Renal cortical epithelial cell (primary cell): ENCODE measurements at regions not wholly inside any gene's neighbourhood (a gene's known extent, or its start where the extent isn't known, plus 50 kb on each side); places are given as distances from the start of the nearest gene placed in this dataset.

Source experiments
- DNase-seq: peaks from one replicate; pipeline ENCODE4 v3.0.0-alpha.2; 2011; ENCODE audit warnings: low read depth

DNA sequence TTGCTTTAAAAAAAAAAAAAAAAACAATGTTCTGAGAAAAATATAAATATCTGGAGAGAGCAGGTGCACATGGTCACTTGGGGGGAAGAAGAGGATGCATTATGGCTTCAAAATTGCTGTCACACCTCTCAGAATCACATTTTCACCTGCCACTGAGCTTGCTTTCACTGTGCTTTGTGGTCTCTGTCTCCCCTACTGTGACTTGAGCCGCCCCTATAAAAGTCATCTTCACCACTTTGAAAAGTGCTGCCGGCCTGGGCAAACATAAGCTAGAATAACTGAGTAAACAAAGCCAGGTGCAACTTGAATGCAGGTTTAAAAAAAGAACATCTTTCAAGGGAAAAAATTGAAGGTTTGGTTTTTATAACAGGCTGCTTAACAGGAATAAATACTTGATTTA, 368.1 kb upstream of the GRIA1 start:
- no peak for DNase-seq

DNA sequence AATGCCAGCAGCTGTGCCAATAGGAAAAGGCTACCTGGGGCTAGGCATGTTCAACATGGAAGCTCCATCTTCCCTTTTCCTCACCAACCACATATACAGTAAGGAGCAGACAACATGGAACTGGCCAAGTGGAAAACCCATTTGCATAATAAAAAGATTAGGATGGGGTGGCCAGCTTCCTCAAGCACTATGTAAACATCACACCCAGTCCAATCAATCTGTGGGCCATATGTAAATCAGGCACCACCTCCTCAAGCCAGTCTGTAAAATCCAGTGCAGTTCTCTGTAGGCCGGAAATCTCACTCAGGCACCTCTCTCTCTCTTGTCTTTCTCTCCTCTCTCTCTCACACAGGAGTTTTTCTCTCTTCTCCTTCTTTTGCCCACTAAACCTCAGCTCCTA, 360.2 kb upstream of the GRIA1 start:
- no peak for DNase-seq

DNA sequence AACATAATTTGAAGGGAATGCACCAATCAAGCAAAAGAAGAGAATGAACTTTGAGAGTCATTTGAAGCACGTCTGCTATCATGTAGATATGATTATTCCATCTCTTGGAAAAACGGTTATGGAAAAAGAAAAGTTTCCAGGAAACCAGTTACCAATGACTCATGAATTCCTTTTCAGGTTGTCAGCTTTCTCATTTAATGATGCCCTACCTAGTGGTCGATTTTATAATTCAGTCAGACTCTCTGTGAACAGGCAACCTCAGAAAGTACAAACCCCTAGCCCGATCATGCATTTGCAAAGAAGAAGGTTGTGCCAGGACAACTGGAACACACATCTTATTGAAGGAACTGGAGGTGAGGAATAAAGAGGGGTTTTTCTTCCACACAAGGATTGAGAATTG, 355.1 kb upstream of the GRIA1 start:
- DNase-seq, result peak; percentile 34

DNA sequence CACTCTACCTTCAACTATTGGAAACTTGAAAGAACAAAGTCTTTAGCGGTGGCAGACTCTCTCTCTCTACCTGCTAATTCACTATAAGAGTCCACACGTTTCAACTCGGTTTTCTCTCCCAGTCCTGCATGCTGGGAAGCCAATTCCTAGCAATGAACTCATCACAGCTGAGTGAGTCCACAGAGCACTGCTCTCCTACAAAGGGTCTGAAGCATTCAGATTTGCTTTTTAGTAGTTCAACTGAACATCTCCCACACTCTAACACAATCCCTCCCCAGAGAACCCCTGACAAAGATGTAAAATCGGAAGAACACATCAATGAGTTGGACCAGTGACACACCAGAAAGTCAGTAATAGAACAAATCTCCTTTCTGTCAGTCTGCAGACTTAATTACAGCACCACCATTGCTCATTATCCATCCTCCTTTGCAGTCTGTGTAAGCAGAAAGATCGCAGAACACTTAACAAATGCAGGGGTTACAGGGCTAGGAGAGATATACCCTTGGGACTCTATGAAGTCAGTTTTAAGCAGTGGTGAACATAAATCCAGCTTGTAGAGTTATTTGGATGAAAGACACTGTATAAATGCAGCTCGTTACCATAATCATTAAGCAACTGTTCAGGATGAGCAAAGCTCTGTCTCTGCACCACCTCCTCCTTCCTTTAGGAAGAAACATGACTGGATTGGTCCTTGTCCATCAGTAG, 353.4 kb upstream of the GRIA1 start:
- DNase-seq, result no peak

DNA sequence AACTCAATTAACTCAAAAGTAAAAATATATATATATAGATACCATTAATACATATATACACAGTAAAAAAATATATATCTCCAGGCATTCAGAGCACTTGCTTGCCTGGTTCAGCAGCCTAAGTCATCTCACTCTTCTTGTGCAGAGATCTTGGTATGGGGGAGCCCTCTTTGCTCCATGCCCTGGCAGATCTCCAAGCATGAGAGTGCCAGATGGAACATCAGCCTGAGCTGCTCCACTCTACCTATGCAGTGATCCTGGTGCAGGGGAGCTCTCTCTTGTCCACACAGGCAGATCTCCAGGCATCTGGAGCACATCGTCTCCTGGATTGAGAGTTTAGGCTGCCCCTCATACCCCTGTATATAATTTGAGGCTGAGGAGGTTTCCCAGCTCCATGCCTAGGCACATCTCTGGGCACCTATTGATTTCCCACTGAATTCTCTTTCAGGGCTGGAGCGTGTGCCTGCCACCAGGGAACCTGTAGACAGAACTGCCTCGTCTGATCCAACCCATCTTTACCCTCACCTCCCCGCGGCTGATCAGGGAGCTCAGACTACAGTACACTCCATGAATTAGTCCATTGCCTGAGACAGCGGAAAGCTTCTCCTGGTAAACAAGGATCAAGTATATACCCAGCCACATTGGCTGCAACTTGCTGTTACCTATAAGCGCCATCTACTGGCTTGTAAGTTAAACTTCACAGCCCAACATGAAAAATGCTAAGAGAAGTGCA, 342.4 kb upstream of the GRIA1 start:
- peak; percentile 74 for DNase-seq

DNA sequence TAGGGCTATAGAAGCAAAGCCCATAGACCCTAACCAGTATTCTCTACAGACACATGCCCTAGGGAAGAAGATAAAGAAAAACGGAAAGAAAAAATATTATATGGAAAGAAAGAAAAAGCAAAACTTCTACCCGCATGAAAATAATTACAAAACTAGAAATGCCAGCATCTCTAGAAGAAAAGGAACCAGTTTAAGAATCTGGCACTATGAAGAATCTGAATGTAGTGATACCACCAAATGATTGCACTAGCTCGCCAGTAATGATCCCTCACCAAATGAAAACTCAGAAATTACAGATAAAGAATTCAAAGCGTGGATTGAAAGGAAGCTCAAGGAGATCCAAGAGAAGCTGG, 341.9 kb upstream of the GRIA1 start:
- no peak for DNase-seq

DNA sequence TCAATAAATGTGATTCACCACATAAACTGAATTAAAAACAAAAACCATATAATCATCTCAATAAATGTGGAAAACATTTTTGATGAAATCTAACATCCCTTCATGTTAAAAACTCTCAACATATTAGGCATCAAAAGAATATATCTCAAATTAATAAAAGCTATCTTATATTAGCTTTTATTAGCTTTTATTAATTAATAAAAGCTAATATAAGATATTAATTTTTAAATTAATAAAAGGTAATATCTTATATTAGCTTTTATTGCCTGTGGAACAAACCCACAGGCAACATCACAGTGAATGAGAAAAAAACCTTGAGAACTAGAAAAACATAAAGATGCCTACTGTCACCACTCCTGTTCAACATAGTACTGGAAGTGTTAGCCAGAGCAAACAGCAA, 338.9 kb upstream of the GRIA1 start:
- DNase-seq, result no peak

DNA sequence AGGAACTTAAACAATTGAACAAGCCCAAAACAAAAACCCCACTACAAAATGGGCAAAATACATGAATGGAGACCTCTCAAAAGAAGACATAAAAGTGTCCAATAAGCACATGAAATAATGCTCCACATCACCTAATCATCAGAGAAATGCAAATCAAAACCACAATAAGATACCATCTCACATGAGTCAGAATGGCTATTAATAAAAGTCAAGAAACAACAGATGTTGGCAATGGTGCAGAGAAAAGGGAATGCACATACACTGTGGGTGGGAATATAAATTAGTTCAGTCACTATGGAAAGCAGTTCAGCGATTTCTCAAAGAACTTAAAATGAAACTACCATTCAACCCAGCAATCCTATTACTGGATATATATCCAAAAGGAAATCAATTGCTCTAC, 337.4 kb upstream of the GRIA1 start:
- DNase-seq, result peak; percentile 21

DNA sequence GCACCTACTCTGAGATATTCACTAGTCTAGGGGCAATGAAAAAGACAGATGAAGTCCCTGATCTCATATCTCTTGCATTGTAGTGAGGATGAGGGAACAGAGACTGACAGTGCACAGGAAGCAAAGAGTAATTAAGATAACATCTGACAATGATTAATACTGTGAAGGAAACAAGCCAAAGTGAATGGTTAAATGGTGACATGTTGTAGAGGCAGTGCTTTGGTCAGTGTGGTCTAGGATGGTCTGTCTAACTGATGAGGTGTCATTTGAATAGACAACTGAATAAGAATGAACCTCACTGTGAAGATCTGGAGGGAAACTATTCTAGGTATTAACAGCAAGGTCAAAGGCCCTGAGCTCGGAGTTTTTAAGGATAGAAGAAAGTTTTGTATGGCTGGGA, 333.3 kb upstream of the GRIA1 start:
- no peak for DNase-seq

DNA sequence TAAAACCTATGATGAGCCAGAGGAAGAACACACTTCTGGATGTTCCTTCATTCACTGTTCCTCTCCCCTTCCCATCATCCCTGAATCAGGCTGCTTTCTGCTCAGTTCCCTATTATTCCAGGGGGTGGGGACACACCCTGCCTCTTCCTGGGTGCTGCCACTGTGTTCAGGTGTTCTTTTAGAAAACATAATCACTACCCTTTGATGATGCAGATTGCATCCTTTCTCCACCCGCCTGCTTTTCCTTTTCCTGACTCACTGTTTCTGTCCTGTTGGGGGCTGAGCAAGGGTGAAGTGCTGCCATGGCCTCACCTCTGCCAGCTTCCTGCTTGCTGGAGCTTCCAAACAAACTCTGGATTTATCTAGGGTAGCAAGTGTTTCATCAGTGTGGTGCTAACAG, 331.9 kb upstream of the GRIA1 start:
- DNase-seq, result no peak

DNA sequence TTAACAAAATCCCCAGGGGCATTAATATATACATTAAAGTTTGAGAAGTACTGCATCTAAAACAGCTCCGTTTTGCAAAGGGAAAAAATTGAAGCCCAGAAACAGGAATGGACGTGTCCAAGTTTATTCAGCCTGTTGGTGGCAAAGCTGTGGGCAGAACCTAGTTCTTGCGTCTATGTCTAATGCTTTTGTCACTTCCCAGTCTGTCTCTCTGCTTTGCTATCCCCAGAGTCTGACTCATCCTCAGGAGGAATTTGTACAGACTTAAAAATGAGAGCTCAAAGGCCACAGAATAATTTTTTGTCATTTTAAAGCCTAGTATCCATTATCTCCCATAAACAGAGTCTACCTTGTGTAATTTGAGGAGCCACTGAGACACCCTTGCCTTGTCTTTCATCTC, 330.9 kb upstream of the GRIA1 start:
- DNase-seq, result no peak

DNA sequence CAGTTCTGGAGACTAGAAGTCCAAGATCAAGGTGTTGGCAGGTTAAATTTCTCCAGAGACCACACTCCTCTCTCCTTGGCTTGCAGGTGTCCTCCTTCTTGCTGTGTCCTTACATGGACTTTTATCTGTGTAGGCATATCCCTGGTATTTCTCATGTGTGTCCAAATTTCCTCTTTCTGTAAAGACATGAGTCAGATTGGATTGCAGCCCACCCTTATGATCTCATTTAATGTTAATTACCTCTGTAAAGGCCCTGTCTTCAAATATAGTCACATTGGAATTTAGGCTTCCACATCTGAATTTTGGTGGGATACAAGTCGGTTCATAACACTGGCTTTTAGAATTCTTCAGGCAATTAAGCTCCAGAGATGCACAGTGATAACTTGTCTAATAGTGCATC, 322.2 kb upstream of the GRIA1 start:
- no peak for DNase-seq

DNA sequence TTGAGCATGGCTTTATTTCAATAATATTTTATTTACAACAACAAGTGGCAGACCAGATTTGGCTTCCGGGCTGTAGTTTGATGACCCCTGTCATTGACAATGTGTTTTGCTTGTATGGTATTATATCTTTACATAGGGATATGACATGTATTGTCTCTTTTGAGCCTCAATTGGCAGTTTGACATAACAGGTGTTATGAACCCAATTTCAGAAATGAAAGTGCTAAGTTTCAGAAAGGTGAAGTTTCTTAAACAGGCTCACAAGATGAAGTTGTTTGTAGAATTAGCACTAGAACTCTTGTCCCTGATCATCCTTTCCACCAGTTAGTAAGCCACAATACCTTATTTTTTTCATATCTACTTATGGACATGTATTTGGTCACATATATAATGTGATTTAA, 303.0 kb upstream of the GRIA1 start:
- no peak for DNase-seq

DNA sequence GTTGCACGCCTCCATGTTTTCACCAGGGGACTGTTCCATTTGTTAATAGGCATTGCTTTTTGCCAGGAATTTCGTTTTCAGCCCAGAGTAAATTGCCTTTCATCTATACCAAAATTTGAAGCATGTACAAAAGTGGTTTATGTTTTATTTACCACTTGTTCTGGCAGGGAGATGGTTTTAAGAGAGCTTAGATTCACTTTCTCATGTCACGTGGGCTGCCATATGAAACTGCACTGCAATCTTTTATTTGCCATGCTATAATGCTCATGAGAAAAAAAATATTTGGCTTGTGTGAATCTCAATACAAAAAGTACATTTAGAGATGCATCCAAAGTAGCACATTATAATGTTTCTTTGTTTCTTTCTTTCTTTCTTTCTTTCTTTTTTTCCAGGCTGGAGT, 284.1 kb upstream of the GRIA1 start:
- no peak for DNase-seq

DNA sequence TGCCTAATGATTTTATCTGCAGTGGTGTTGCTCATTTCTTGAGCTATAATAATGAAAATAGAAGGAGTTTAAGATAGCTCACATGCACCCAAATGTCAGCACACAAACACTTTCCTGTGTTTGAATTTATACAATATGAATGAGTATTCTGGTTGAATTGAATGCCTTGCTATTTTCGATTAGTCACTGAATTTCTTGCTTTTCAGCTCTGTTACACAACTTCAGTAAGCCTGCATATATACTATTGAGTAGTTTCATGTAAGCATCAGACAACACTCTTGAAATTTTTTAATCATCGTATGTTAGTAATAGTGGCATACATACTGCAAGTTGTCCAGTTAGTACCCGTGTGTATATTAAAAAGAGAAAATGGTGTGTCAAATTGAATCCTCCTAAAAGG, 281.5 kb upstream of the GRIA1 start:
- no peak for DNase-seq

DNA sequence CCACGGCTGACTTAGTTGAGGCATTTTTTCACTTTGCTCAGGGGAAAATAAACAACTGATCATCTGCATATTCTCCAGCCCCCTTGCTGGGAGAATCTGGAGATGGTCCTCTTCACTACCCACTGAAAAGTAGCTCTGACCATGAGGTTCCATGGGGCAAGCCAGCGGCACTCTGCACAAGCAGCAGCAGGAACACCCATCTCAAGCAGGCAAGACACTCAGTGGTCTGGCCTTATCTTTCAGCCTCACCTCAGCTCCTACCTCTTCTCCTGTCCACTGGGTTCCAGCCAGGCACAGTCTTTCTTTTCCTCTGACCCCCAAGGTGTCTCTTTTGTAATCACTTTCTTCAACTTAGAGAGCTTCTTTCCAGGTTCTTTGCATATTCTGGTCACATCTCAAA, 280.8 kb upstream of the GRIA1 start:
- no peak for DNase-seq

DNA sequence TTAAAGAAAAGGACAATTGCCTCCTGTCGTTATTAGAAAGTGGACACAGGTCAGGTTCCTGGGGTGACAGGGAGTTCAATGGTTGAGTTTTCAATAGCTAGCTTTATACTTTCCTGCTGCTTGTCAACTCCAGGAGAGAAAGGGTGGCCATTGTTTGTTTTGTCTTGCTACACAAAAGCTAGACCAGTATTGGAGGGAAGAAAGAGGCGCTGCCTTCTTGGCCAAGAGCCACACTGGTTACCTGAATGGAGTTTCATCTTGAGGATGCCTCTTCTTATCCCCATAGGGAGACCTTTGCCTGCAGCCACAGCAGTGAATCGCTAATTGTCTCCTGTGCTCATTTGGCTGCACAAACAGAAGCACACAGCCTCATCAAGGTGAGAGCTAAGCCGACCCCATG, 279.4 kb upstream of the GRIA1 start:
- no peak for DNase-seq

DNA sequence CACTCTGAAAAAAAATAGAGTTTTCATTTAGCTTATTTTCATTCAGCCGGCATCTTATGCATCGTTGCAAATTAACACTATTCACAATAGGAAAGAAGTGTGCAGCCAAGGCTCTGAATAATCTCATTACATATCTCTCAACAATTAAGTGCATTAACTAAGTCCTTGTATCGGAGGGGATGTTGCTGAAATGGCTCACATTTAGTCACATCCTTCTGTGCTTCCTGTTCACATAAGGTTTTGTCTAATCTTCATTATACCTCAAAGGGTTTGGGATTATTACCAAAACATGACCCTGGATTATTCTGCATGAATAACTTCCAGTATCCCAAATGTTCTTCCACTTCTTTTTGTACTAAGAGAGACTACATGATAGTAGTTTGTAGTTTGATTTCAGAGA, 278.0 kb upstream of the GRIA1 start:
- DNase-seq, result no peak

DNA sequence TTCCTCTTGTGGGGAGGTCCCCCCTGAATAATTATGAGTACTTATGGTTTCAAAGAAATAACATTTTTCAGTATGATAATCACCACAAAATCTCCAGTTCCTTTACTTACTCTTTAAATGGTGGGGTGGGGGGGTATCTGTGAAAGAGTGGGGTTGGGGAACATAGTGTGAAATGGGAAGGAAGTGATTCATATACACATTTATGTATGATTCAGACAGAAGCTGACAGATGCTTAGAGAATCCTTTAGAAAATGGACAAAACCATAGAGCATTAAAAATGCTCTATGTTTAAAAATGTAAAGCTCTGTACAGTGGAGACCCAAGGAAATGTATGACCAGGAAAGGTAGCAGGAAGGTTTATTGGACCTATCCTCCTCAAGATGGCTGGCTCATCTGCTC, 267.5 kb upstream of the GRIA1 start:
- no peak for DNase-seq

DNA sequence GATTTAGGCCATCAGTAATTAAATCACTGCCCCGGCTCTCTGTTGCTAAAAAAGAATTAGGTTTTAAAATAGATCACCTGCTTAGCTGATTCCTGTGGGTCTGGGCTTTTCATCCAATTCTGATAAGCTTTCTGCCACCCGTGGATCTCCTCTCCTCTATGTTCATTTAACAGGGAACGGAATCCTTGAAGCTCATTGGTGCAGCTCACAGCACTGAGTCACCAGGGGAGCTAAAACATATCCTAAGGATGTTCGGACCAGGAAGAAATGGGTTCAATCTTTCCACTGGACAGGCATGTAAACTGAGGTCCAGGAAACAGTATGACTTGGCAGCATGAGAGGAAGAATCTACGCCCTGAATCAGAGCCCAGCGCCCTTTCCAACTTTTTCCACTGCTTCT, 267.1 kb upstream of the GRIA1 start:
- no peak for DNase-seq

DNA sequence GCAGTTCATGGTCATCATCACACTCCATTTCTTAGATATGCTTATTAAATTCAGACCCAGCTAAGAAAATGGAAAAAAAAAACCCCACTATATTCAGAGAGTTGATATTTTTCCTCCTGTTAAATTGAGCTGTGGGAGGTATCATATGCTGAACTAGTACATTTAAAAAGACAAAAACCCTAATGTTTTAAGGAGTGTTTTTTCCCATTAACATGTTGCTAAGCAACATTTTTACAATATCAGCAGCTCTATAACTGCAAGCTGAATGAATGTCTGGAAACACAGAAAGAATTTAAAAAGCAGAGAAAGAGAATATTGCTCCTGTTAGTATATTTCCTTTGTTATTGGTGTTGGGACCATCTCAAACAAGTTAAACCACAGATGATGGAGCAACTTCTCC, 265.8 kb upstream of the GRIA1 start:
- DNase-seq, result no peak

DNA sequence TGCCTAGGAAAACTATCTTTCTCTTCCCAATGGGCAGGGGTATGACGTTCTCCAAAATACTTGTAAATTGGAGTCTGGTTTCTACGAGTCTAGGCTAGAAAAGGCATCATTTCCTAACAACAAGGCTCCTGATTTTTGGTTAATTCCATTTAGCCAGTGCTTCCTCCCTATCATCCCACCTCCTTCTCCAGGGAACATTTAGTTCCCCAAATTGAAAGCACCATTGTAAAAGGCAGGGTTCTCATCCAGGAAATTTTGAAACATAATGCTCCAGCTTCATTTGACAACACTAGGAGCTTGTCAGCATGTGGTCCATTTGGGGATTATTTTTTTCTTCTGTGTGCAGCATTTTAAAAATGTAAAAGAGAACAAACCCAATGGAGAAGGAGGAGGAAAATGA, 256.5 kb upstream of the GRIA1 start:
- no peak for DNase-seq

DNA sequence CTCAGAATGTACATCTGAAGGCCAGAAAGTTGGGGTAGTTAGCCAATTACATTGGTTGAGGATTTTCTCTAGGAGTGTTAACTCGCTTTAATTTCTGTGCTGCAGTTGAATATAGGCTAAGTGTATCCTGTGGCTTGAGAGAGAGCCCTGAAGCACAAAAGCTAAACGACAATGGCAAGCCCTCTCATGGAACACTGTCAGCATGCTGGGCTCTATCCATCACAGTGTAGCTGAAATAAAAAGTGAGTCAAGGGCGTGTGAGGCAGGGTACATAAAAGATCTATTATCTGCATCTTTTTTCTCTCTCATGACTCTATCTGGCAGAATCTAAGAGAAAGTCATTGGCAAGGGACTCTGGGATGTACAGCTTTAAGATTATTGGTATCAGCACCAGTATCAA, 254.2 kb upstream of the GRIA1 start:
- DNase-seq, result no peak
